CD14-positive monocyte (primary cell): ENCODE measurements at regions not wholly inside any gene's neighbourhood (a gene's known extent, or its start where the extent isn't known, plus 50 kb on each side); places are given as distances from the start of the nearest gene placed in this dataset.

Experiments used
- DNase-seq, 3 donors: peaks; one replicate each; pipeline ENCODE4 v3.0.0-alpha.2; 2011 to 2022
- H2AFZ ChIP-seq: 2 replicates; pipeline ENCODE4 v1.6.0; 2012; ENCODE audit warnings: mild to moderate bottlenecking, low read depth, low read length, inconsistent platforms; ENCODE audit not compliant: insufficient read depth, poor library complexity, severe bottlenecking
- H3K27ac ChIP-seq, 2 donors: 1 replicate in 1 of 2; 2 replicates in 1 of 2; pipeline ENCODE4 v1.5.1; 2012 to 2013; ENCODE audit warnings: low read length in 2 of 2, control low read depth in 1 of 2, inconsistent platforms in 1 of 2, low read depth in 1 of 2, mild to moderate bottlenecking in 1 of 2
- H3K27me3 ChIP-seq, 2 donors: one replicate each; pipeline versions ENCODE4 v1.6.0 to v1.6.1; 2011 to 2013; ENCODE audit warnings: low read length in 2 of 2; ENCODE audit not compliant: control insufficient read depth in 2 of 2, insufficient read depth in 2 of 2
- H3K36me3 ChIP-seq, 2 donors: replicated peaks in 1 of 2; 1 replicate in 1 of 2; 2 replicates in 1 of 2; pipeline versions ENCODE4 v1.5.1 to v1.6.1; 2012 to 2013; ENCODE audit warnings: low read length in 2 of 2, control low read depth in 1 of 2, inconsistent platforms in 1 of 2, mild to moderate bottlenecking in 1 of 2; ENCODE audit not compliant: insufficient read depth in 2 of 2, control insufficient read depth in 1 of 2
- H3K4me1 ChIP-seq, 2 donors: 1 replicate in 1 of 2; 2 replicates in 1 of 2; pipeline versions ENCODE4 v1.5.1 to v1.6.1; 2012 to 2013; ENCODE audit warnings: low read length in 2 of 2, control low read depth in 1 of 2, inconsistent platforms in 1 of 2, mild to moderate bottlenecking in 1 of 2, moderate library complexity in 1 of 2; ENCODE audit not compliant: insufficient read depth in 2 of 2, control insufficient read depth in 1 of 2
- H3K4me2 ChIP-seq: replicated peaks from 2 replicates; pipeline ENCODE3; 2012; ENCODE audit warnings: low read length, moderate library complexity, mild to moderate bottlenecking; ENCODE audit not compliant: poor library complexity, severe bottlenecking; ENCODE audit errors: extremely low read depth
- H3K4me3 ChIP-seq, 3 experiments: fragments of 200-600 bp in 1 of 3; sonication (generic) in 1 of 3; replicated peaks in 1 of 3; 1 replicate in 2 of 3; 2 replicates in 1 of 3; pipeline ENCODE4 v1.5.1; 2011 to 2013; ENCODE audit warnings: low read length in 3 of 3, mild to moderate bottlenecking in 3 of 3, control low read depth in 2 of 3, low read depth in 2 of 3, inconsistent platforms in 1 of 3, moderate library complexity in 1 of 3
- H3K79me2 ChIP-seq: 2 replicates; pipeline ENCODE4 v1.6.0; 2012; ENCODE audit warnings: mild to moderate bottlenecking, control low read depth, inconsistent platforms, low read length, moderate library complexity; ENCODE audit not compliant: insufficient read depth
- H3K9ac ChIP-seq: 2 replicates; pipeline ENCODE4 v1.6.0; 2017; ENCODE audit warnings: low read length, mild to moderate bottlenecking; ENCODE audit not compliant: insufficient read depth, poor library complexity, severe bottlenecking
- H3K9me3 ChIP-seq, 2 donors: replicated peaks in 1 of 2; 1 replicate in 1 of 2; 2 replicates in 1 of 2; pipeline versions ENCODE4 v1.5.1 to v1.6.1; 2012 to 2013; ENCODE audit warnings: low read length in 2 of 2, control low read depth in 1 of 2; ENCODE audit not compliant: control insufficient read depth in 1 of 2, insufficient read depth in 1 of 2
- H4K20me1 ChIP-seq: 2 replicates; pipeline ENCODE4 v1.6.0; 2012; ENCODE audit warnings: mild to moderate bottlenecking, low read length, control low read depth, moderate library complexity; ENCODE audit not compliant: insufficient read depth
- H3K27ac Mint-ChIP-seq, 7 donors: one replicate each; pipeline ENCODE4 v1.8.0; 2020; ENCODE audit warnings: mild to moderate bottlenecking in 7 of 7, mixed read lengths in 7 of 7, moderate library complexity in 6 of 7, inconsistent platforms in 2 of 7
- H3K27me3 Mint-ChIP-seq, 3 donors: one replicate each; pipeline ENCODE4 v1.8.0; 2021 to 2022; ENCODE audit warnings: low read depth in 3 of 3, mild to moderate bottlenecking in 3 of 3, mixed read lengths in 3 of 3, moderate library complexity in 3 of 3, inconsistent platforms in 1 of 3
- H3K36me3 Mint-ChIP-seq, 2 donors: one replicate each; pipeline ENCODE4 v1.8.0; 2020; ENCODE audit warnings: mixed read lengths in 2 of 2, inconsistent platforms in 1 of 2, mild to moderate bottlenecking in 1 of 2
- H3K4me1 Mint-ChIP-seq: one replicate; pipeline ENCODE4 v1.8.0; 2020; ENCODE audit warnings: mild to moderate bottlenecking, mixed read lengths
- H3K4me3 Mint-ChIP-seq, 2 donors: one replicate each; pipeline ENCODE4 v1.8.0; 2020; ENCODE audit warnings: mild to moderate bottlenecking in 2 of 2, mixed read lengths in 2 of 2, moderate library complexity in 1 of 2
- H3K9me3 Mint-ChIP-seq, 7 donors: one replicate each; pipeline ENCODE4 v1.8.0; 2020 to 2022; ENCODE audit warnings: mixed read lengths in 7 of 7, mild to moderate bottlenecking in 6 of 7, moderate library complexity in 6 of 7, inconsistent platforms in 2 of 7
- CTCF ChIP-seq: fragments of 200-600 bp; IDR thresholded peaks from one replicate; pipeline ENCODE4 v1.8.0; 2022; ENCODE audit warnings: antibody characterized with exemption, mild to moderate bottlenecking
- WGBS: methylation state at CpG from one replicate; pipeline ENCODE4 v1.1.5; 2013; ENCODE audit warnings: missing lambda C conversion rate; ENCODE audit not compliant: insufficient coverage; 5-methylcytosine and 5-hydroxymethylcytosine counted together
- intact Hi-C, 2 donors: fragments of 100-400 bp; cut with micrococcal nuclease; formaldehyde crosslinking; loops; one replicate each; pipeline versions ENCODE4 v1.15.0 to v1.15.1; 2023

DNA sequence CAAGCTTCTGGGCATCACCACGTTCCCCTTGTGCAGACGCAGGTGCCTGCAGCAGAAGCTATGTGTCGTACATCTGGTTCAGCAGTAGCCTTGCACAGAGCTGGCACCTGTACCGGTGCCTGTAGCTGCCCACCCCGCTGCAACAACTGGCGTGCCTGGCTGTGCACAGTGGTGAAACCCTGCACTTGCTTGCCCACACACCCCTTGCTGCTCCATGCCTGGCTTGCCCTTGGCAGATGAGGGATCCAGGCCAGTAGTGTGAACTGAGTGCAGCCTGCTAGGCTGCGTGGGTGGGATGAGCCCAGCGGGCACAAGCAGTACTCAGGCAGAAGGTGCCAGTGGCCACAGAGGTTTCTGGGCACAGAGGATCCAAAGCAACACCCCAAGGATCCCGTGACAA lies 528.4 kb downstream of the PPARGC1A start:
- Histone ChIP-seq H2AFZ (no peak overlapping the region), H3K27ac (no peak overlapping the region), H3K4me3 (no peak overlapping the region), H3K9me3 (peaks cover 0 to 16% of the 10 kb centered on the region in 2 donors), H3K9ac (no peak overlapping the region), H3K79me2 (no peaks in the 10 kb centered on the region), H3K4me2 (no peak overlapping the region), H3K27me3 (no peaks in the 10 kb centered on the region), H3K36me3 (no peaks in the 10 kb centered on the region), H4K20me1 (no peaks in the 10 kb centered on the region), H3K4me1 (no peaks in the 10 kb centered on the region)
- intact Hi-C loops: no loop called here
- Mint-ChIP-seq H3K27ac (no peak overlapping the region), H3K36me3 (no peaks in the 10 kb centered on the region), H3K9me3 (peaks cover 0 to 13% (median 5%) of the 10 kb centered on the region in 7 donors), H3K4me1 (no peaks in the 10 kb centered on the region), H3K4me3 (no peak overlapping the region), H3K27me3 (no peaks in the 10 kb centered on the region)
- TF ChIP-seq CTCF: no peak
- DNase-seq: no peak
- 95% methylated on average over 7 of the region's 9 CpGs for WGBS

- H3K36me3 Mint-ChIP-seq: no peaks in the 10 kb centered on the region
- no peak overlapping the region for H3K27ac Mint-ChIP-seq
These were observed 529.1 kb downstream of the PPARGC1A start for GRCh38 chr4:23360718-23361117.

More at GRCh38 chr4:23360718-23361117, 529.1 kb downstream of the PPARGC1A start:
- Histone ChIP-seq H3K9ac (no peak overlapping the region), H3K36me3 (no peaks in the 10 kb centered on the region), H2AFZ (no peak overlapping the region), H3K27ac (no peak overlapping the region), H3K9me3 (peaks cover 0 to 16% of the 10 kb centered on the region in 2 donors), H3K27me3 (no peaks in the 10 kb centered on the region), H3K4me3 (no peak overlapping the region), H3K79me2 (no peaks in the 10 kb centered on the region), H3K4me2 (no peak overlapping the region), H4K20me1 (no peaks in the 10 kb centered on the region), H3K4me1 (no peaks in the 10 kb centered on the region)
- TF ChIP-seq CTCF: no peak
- H3K4me1 Mint-ChIP-seq: no peaks in the 10 kb centered on the region
- intact Hi-C loops: no loop called here
- WGBS: no CpG with 5 or more reads among the region's 1 CpG
- no peak overlapping the region for H3K4me3 Mint-ChIP-seq
- H3K9me3 Mint-ChIP-seq: peaks cover under 1 to 14% (median 5%) of the 10 kb centered on the region in 7 donors
- no peaks in the 10 kb centered on the region for H3K27me3 Mint-ChIP-seq
- DNase-seq: no peak
